ENCODE measurements at regions not wholly inside any gene's neighbourhood (a gene's known extent, or its start where the extent isn't known, plus 50 kb on each side); places are given as distances from the start of the nearest gene placed in this dataset.

GRCh38 chr20:47868236-47868635 lies 83.0 kb upstream of the SULF2 start:
- H2AFZ ChIP-seq (ENCODE audit: insufficient read depth, low read depth, low read length, poor library complexity, severe bottlenecking), result no peak overlapping the region
- intact Hi-C loops (cut with micrococcal nuclease), result no loop called here

GRCh38 chr20:47867831-47868230 lies 82.5 kb upstream of the SULF2 start:
- Mint-ChIP-seq H3K4me3 (no peak overlapping the region), H3K27ac (no peak overlapping the region), H3K36me3 (no peaks in the 10 kb centered on the region), H3K4me1 (no peaks in the 10 kb centered on the region), H3K9me3 (peaks cover 0 to 5% (median under 1%) of the 10 kb centered on the region in 7 donors), H3K27me3 (ENCODE audit: low read depth in 3 of 3) (peaks cover 6 to 18% (median 16%) of the 10 kb centered on the region in 3 donors)
- Histone ChIP-seq H3K4me2 (replicated peaks; ENCODE audit: extremely low read depth, low read length, poor library complexity, severe bottlenecking) (no peak overlapping the region), H2AFZ (ENCODE audit: insufficient read depth, low read depth, low read length, poor library complexity, severe bottlenecking) (no peak overlapping the region), H3K9me3 (replicated peaks in 1 of 2; ENCODE audit: control insufficient read depth in 1 of 2, insufficient read depth in 1 of 2, low read length in 2 of 2) (no peaks in the 10 kb centered on the region), H3K79me2 (ENCODE audit: insufficient read depth, low read length) (no peaks in the 10 kb centered on the region), H3K27me3 (ENCODE audit: control insufficient read depth in 2 of 2, insufficient read depth in 2 of 2, low read length in 2 of 2) (no peaks in the 10 kb centered on the region), H3K27ac (ENCODE audit: low read depth in 1 of 2, low read length in 2 of 2) (no peak overlapping the region), H3K4me3 (replicated peaks in 1 of 3; ENCODE audit: low read depth in 2 of 3, low read length in 3 of 3) (no peak overlapping the region), H3K4me1 (ENCODE audit: control insufficient read depth in 1 of 2, insufficient read depth in 2 of 2, low read length in 2 of 2) (no peaks in the 10 kb centered on the region), H4K20me1 (ENCODE audit: insufficient read depth, low read length) (no peaks in the 10 kb centered on the region), H3K9ac (ENCODE audit: insufficient read depth, low read length, poor library complexity, severe bottlenecking) (no peak overlapping the region), H3K36me3 (replicated peaks in 1 of 2; ENCODE audit: control insufficient read depth in 1 of 2, insufficient read depth in 2 of 2, low read length in 2 of 2) (no peaks in the 10 kb centered on the region)
- intact Hi-C loops (cut with micrococcal nuclease), result no loop called here
- no peak for TF ChIP-seq CTCF (IDR thresholded peaks at IDR 0.05)
- no peak for DNase-seq
- 89% methylated on average over 15 of the region's 15 CpGs for WGBS (ENCODE audit: insufficient coverage)

More at GRCh38 chr20:47868236-47868635, 83.0 kb upstream of the SULF2 start:
- no peaks in the 10 kb centered on the region for H3K36me3 Mint-ChIP-seq
- H3K4me3 Mint-ChIP-seq, result no peak overlapping the region
- Histone ChIP-seq H4K20me1 (ENCODE audit: insufficient read depth, low read length) (no peaks in the 10 kb centered on the region), H3K9me3 (replicated peaks in 1 of 2; ENCODE audit: control insufficient read depth in 1 of 2, insufficient read depth in 1 of 2, low read length in 2 of 2) (no peaks in the 10 kb centered on the region), H3K36me3 (replicated peaks in 1 of 2; ENCODE audit: control insufficient read depth in 1 of 2, insufficient read depth in 2 of 2, low read length in 2 of 2) (no peaks in the 10 kb centered on the region), H3K4me1 (ENCODE audit: control insufficient read depth in 1 of 2, insufficient read depth in 2 of 2, low read length in 2 of 2) (no peaks in the 10 kb centered on the region), H3K4me3 (replicated peaks in 1 of 3; ENCODE audit: low read depth in 2 of 3, low read length in 3 of 3) (no peak overlapping the region), H3K79me2 (ENCODE audit: insufficient read depth, low read length) (no peaks in the 10 kb centered on the region), H3K27me3 (ENCODE audit: control insufficient read depth in 2 of 2, insufficient read depth in 2 of 2, low read length in 2 of 2) (no peaks in the 10 kb centered on the region), H3K27ac (ENCODE audit: low read depth in 1 of 2, low read length in 2 of 2) (no peak overlapping the region), H3K4me2 (replicated peaks; ENCODE audit: extremely low read depth, low read length, poor library complexity, severe bottlenecking) (no peak overlapping the region), H3K9ac (ENCODE audit: insufficient read depth, low read length, poor library complexity, severe bottlenecking) (no peak overlapping the region)
- no peak for DNase-seq
- H3K4me1 Mint-ChIP-seq, result no peaks in the 10 kb centered on the region
- peaks cover 0 to 4% (median 0%) of the 10 kb centered on the region in 7 donors for H3K9me3 Mint-ChIP-seq
- TF ChIP-seq CTCF (IDR thresholded peaks at IDR 0.05), result no peak
- WGBS (ENCODE audit: insufficient coverage), result 94% methylated on average over 9 of the region's 11 CpGs
- no peak overlapping the region for H3K27ac Mint-ChIP-seq
- peaks cover 4 to 18% (median 12%) of the 10 kb centered on the region in 3 donors for H3K27me3 Mint-ChIP-seq (ENCODE audit: low read depth in 3 of 3)

Data from CD14-positive monocyte (primary cell).